Erythroblast (primary cell): ENCODE measurements at regions not wholly inside any gene's neighbourhood (a gene's known extent, or its start where the extent isn't known, plus 50 kb on each side); places are given as distances from the start of the nearest gene placed in this dataset.

Source experiments
- GATA1 ChIP-seq: IDR thresholded peaks from 2 replicates; pipeline ENCODE4 v1.6.1; 2011; ENCODE audit warnings: low read depth, mild to moderate bottlenecking, control low read depth, low read length, moderate library complexity
- POLR2A ChIP-seq: IDR thresholded peaks from 2 replicates; pipeline ENCODE4 v1.6.1; 2011; ENCODE audit warnings: mild to moderate bottlenecking, low read length

GRCh38 chr20:52332230-52332629 lies 140.7 kb upstream of the ZFP64 start:
- TF ChIP-seq POLR2A (no peak), GATA1 (no peak)
